GM21737 (cell line): ENCODE measurements at regions not wholly inside any gene's neighbourhood (a gene's known extent, or its start where the extent isn't known, plus 50 kb on each side); places are given as distances from the start of the nearest gene placed in this dataset.
A peak's percentile ranks its signal among the peaks of the same experiment; 100 is the strongest.
"Not testable (repeated sequence)": the region's sequence is repeated elsewhere in the genome, so short reads cannot be mapped to it uniquely, and the experiment has no call there.

ENCODE experiments used
- ATAC-seq: cut with Tn5 transposase; IDR thresholded peaks from one replicate; pipeline ENCODE4 v1.9.1; 2021; ENCODE audit warnings: mild to moderate bottlenecking, moderate library complexity; ENCODE audit not compliant: unreplicated experiment

DNA sequence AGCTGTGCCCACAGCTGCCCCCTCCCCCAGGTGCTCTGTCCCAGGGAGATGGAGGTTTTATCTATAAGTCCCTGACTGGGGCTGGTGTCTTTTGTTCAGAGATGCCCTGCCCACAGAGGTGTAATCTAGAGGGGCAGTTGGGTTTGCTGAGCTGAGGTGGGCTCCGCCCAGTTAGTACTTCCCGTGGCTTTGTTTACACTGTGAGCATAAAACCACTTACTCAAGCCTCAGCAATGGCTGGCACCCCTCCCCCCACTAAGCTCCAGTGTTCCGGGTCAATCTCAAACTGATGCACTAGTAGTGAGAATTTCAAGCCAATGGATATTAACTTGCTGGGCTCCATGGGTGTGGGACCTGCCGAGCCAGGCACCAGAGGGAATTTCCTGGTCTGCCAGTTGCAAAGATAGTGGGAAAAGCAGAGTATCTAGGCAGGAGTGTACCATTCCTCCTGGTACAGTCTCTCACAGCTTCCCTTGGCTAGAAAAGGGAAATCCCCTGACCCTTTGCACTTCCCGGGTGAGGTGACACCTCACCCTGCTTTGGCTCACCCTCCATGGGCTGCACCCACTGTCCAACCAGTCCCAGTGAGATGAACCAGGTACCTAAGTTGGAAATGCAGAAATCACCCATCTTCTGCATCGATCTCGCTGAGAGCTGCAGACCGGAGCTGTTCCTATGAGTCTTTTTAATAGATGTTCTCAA, 509.6 kb downstream of the TMEM38B start:
- ATAC-seq = not testable (repeated sequence)

DNA sequence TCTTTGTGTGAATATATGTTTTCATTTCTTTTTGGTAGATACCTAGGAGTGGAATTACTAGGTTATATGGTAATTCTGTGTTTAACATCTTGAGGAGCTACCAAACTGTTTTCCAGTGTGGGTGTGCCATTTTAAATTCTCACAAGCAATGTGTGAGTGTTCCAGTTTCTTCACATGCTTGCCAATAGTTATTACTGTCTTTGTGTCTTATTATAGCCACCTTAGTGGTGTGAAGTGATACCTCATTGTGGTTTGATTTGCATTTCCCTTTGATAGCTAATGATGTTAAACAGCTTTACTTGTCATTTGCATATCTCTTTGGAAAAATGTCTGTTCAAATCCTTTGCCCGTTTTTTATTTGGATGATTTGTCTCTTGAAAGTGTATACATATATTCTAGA, 513.0 kb downstream of the TMEM38B start:
- ATAC-seq = no peak

DNA sequence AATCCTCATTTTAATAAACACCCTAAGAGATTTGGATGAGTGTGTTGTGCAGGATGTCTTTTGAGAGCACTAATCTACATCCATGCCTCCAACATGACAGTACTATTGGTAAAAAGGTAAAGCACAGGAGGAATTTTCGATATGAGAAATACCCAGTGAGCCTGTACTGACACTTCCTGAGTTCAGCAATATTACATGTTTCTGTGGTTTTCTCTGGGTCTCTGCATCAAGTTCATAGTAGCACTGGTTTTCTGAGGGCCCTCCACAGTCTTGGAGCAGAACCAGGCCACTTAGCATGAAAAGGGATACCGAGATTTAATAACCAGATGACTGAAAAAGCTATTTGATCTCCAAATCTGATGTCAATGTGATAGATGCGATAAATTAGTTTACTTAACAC, 524.1 kb downstream of the TMEM38B start:
- no peak for ATAC-seq

DNA sequence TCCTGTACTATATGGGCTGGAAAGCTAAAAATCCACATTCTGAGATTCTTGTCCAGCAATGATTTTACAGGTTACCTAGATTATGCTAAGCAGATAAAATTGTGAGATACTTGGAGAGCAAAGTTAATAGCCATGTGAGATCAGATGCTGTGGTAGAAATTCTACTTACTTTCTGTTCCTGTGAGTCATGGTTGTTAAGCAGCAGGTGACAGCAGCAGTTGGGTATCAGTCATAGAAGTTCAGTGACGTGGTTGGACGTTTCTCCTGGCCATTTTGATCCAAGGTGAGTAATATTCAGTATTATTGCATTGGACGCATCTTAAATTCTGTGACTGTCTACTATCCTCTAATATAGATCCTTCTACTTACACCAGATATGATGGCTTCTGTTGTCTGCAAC, 524.5 kb downstream of the TMEM38B start:
- peak; percentile 72 for ATAC-seq

DNA sequence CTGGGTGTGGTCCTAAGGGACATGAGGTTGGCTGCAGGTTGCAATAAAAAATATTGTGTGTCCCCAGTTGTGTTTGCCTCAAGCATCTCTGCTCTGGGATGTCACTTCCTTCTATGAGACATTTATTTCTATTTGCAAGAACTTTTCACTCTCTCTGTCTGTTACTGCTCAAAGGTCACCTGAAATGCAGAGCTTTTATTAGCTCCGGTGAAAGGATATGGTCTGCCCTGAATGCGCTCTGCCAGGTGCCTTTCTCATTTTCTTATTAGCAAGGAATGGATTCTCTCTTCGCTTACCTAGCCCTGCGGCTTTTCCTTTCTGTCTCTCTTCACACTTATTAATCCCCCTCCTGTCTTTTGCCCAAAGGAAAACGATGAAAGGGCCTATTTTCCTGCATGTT, 526.1 kb downstream of the TMEM38B start:
- no peak for ATAC-seq

DNA sequence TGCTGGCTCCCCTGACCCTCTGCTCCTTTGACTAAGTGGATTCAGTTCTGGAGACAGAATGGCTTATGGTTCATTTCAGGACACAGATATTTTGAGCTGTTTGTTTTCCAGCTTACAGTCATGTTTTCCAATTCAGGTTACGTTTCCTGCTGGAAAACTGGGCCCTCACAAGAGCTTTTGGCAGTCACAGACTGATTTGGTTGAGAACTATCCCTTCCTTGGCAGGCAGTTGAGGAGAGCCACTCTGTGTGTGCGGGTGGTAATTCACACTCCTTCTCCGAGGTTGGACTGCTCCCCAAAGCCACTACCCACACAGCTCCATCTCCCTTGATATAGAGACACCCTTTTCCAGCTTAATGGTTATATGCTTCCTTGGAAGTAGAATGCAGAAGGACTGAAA, 534.5 kb downstream of the TMEM38B start:
- ATAC-seq = no peak

DNA sequence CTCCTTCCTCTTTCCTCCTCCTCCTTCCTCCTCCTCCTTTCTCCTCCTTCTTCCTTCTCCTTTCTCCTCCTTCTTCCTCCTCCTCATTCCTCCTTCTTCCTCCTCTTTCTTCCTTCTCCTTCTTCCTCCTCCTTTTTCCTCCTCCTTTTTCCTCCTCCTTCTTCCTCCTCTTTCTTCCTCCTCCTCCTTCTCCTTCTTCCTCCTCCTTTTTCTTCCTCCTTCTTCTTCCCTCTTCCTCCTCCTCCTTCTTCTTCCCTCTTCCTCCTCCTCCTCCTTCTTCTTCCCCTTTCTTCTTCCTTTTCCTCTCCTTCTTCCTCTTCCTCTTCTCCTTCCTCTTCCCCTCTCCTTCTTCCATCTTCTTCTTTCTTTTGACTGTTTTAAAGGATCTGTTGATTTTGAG, 538.8 kb downstream of the TMEM38B start:
- no peak for ATAC-seq

DNA sequence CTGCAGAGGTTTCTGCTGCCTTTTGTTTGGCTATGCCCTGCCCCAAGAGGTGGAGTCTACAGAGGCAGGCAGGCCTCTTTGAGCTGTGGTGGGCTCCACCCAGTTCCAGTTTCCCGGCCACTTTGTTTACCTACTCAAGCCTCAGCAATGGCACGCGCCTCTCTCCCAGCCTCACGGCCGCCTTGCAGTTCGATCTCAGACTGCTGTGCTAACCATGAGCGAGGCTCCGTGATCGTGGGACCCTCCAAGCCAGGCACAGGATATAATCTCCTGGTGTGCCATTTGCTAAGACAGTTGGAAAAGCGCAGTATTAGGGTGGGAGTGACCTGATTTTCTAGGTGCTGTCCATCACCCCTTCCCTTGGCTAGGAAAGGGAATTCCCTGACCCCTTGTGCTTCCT, 566.6 kb downstream of the TMEM38B start:
- ATAC-seq = not testable (repeated sequence)

DNA sequence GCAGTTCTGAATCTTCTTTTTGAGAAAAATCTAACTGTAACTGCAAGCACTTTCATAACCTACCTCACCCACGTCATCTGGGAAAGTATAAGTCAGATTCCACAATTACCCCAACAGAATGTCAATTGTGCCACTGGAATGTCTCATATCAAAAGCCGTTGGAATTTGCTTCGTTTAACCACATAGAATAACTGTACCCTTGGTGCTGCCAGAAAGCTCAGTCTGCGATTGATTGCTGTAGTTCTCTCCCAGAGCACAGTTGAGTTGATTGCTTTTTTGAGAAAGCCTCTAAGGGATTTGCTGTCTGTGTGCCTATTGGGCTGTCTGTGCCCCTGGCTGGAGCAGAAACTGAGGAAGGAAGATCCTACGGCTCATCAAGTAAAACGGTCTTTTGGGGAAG, 583.6 kb downstream of the TMEM38B start:
- ATAC-seq = no peak

DNA sequence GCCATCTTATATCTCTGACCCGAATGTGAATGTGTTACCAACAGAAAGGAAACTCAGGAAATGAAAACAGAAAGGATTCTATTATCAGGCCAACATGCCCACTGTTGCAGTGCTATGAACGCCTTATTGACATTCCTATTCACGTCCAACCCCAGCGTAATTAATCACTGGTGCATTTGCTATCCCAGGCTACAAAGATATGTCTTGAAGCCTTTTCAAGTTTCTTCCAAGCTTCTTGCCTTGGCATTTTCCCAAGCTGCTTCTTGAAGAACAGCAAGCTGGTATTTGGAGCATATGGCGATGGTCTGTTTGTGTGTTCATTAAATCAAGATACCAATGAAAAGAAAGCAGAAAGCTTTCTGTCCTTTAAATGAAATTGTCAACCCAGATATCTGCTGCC, 579.2 kb upstream of the ZNF462 start:
- ATAC-seq = no peak

DNA sequence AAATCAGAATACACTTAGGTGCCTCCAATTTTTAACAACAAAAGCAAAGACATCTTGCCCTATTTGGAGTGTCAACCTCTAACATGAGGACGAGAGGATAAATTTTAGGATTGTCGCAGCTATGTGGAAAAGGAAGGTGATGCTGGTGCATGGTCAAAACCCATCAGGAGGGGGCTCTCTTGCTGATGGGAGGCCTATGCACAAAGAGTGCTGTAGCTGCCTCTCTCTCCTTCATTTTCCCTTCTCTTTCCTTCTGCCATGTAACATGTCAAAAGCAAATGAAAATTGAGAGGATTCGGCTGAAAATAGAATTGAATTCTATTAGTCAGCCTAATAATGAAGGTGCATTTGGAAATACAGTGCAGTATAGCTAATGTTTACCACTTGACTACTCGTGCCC, 578.7 kb upstream of the ZNF462 start:
- no peak for ATAC-seq

DNA sequence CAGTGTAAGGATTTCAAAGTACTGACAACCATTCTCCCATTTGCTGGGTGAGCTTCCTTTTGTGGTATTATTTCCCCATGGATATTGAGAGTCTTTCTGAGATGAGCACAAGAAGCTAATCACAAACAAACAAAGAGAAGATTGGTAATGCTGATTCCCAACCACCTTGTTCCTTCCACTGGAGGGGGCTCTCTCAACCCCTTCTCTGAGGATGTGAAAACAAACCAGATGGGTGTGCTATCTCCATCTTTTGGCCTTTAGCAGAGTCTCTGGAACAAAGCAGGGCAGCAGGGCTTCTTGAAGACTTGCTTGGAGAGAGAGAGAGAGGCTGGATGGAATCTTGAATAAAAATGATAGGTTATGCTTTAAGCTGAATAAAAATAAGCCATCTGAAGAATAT, 576.7 kb upstream of the ZNF462 start:
- no peak for ATAC-seq

DNA sequence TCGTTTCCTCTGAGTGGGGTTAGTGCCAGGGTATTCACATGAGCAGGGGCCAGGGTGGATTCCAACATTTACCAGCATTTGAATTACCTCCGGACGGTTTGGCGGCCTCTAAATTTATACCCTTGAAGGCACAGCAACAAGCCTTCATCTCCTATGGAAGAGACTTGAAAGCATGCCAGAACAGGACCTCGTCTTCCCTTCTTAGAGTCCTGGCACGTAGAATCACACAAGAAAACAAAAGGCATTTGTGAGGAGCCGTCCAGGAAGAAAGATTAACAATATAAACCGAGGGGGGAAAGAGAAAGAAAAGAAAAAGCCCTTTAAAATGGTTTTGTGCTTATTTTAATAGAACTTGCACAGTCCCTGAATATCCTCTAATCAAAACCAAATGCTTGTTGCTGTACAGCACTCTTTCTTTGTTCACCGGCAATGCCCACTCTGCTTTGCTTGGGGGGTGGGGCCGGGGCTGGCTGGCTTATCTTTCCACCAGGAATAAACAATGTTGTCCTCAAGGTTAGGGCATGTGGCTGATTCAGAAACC, 575.8 kb upstream of the ZNF462 start:
- ATAC-seq = no peak

DNA sequence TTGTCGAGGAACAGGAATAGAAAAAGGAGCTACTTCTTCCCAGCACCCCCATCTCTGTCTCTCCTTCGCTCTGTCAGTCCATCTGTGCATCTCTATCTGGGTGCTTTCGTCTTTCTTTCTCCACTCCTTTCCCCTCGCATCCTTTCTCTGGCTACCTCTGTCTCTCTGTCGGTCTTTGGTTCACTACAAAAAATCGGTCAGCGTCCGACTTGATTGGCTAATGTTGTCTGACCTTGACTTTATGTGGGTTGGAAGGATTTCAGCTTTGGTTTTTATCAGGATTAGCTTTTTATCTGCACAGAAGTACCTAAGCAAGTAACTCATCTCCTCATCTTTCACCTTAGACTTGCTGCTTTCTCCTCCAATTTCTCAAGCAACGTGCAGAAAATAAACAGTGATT, 575.2 kb upstream of the ZNF462 start:
- ATAC-seq = no peak

DNA sequence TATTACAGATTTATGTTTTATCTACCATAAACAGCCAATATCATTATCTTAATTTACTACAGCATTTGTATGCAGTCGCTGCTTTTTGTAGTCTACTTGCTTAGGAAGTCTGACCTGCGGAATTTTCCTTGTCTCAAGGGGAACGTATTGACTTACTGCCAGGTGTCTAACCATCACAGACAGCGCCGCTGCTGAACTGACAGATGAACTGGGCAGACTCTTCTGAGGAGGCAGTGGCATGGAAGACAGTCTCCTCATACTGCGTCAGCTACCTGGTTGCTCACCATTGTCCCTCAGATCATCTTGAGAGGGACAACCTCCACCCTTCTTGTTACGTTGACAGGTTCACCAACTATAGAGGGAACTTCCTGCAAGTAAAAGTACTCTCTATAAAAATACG, 574.3 kb upstream of the ZNF462 start:
- no peak for ATAC-seq

DNA sequence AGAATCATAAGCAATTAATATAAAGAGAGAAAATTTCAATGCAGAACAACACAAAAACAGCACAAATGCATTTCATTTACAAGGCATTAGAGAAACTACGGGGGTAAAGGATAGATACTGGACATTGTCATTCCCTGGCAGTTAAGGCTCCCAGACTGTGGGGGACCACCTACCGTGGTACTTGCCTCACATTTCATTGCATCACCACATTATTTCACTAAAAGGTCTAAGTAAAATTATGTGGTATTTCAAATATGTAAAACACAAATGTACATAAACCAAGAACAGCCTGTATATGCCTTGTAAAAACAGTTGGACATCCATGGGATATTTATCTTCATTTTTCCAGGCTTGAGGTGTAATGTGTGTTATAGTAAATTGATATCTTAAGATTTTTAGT, 571.2 kb upstream of the ZNF462 start:
- ATAC-seq = no peak

DNA sequence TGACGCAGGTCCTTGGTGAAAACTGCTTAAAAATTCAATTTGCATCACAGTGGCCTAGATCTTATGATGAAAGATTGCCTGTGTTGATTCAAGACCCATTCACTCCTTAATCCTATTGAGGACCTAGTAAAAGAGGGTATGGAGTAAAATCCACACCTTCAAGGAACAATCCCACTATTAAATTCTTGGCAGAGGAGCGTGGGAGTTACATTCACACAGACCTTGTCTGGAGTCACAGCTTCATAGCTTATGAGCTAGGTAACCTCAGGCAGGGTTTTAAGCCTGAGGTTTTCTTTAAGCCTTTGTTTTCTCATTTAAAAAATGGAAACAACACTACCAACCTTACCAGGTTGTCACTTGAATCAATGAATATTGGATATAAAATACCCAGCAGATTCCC, 566.5 kb upstream of the ZNF462 start:
- no peak for ATAC-seq

DNA sequence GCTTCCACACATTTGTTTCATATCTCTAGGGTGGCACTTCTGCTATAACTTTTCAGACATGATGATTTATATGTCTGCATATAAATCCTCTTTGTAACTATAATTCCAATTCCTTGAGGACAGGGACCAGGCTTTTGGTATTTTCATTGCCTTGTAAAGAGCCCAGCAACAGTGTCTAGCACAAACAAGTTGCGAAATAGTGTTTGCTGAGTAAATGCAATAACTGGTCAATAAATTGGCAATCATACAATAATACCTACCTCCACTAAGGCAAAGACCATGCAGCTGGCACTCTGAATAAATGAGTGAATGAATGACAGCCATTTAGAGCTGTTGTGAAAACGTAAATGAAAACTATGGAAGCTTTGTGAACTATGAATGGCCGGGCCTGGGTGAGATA, 564.0 kb upstream of the ZNF462 start:
- ATAC-seq = no peak

DNA sequence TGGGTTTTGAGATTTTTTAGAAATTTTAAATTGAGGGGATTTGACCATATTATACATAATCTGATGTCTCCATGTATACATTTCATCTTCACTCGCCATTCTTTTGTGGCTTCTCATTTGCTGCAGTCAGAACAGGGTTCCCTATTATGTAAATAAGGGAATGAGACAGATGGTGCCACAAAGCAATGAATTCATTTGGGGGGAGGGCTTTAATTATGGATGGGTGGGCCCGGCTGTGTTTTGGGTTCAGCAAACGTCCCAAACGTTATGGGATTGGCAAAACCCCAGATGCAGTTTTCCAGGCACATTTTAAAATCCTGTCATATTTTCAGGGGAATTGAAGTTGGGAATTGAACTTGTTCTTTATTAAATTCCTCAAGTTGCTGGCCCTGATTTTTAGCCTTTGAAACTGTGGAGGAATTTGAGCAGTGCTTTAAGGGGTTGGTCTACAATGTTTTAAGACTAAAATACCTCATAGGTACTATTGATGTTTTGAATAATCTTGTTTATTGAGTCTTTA, 558.5 kb upstream of the ZNF462 start:
- no peak for ATAC-seq

DNA sequence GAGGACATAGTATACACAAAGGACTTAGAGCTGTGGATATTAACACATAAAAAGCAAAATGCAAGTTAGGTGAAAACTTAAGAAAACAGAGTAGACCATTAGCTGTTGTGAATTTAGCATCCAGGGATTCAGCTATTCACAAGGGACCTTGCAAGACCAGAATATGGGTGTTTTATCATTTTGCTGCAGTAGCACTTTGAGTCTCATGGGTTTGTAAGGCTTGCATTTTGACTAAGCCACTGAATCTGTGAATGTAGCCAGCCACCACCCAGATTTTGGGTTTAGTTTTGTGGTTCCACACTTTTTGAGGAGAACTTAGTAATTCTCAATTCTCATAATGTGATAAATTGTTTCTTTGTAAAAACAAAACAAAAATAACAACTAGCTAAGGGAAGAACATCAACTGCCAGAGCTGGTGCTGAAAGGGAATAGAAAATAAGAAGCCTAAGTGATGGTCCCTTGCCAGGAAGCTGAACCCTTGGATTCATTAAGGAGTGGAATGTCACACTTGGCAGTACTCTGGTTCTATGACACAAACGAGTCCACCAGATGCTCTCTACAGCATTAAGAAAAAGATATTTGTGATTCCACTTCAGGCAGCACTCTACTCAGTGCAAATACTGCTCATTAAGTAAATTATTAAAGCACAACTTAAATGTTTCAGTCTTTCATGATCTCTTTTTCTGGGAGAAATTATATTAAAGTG, 557.4 kb upstream of the ZNF462 start:
- no peak for ATAC-seq

DNA sequence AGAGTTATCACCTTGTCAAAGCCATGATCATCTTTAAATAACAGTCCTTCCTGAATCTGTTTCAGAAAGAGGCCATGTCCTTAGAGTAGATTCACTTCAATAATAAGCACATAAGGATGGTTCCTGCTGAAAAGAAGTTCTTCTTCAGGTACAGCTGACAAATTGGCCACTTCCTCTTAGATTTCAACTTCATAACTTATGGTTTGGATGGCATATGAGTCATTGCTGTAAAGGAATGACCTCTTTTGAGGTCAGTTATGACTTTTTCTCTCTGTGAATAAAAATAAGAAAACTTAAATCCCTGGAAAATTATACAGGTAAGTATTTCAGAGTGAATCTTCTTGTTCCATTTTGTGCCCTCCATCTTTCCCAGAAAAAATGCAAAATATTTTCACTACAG, 555.3 kb upstream of the ZNF462 start:
- ATAC-seq = no peak

DNA sequence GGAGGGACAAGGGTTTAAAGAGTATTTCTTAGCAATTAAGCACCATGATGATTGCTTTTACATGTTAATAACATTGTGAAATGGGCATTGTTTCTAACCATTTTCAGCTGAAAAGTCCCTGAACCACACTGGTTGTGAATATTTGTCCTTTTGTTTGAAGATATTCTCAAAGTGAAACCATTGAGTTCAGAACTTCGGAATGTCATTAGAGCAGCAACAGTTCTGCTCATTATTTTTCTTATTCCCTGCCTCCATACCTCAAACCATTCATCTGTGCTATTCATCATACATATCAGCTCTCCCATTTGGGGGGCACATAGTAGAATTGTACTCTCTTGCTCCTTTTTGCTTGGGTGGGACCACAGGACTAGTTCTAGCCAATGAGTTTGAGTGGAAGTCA, 553.0 kb upstream of the ZNF462 start:
- ATAC-seq = no peak
